Psoas muscle (tissue), 7 donors: ENCODE measurements at regions not wholly inside any gene's neighbourhood (a gene's known extent, or its start where the extent isn't known, plus 50 kb on each side); places are given as distances from the start of the nearest gene placed in this dataset.
"Not testable (repeated sequence)": the region's sequence is repeated elsewhere in the genome, so short reads cannot be mapped to it uniquely, and the experiment has no call there.

ENCODE experiments used
- ATAC-seq, 4 donors: fragments of 200-7000 bp; cut with Tn5 transposase; one replicate each; pipeline ENCODE4 v1.9.1; 2020; ENCODE audit warnings: moderate library complexity in 3 of 4, mild to moderate bottlenecking in 2 of 4
- DNase-seq, 2 donors: peaks; one replicate each; pipeline ENCODE4 v3.0.0-alpha.2; 2020
- H3K27ac ChIP-seq: fragments of 200-600 bp; one replicate; pipeline ENCODE4 v1.8.0; 2022
- H3K27me3 ChIP-seq, 3 donors: fragments of 200-600 bp in 1 of 3; one replicate each; pipeline versions ENCODE4 v1.6.1 to v1.8.0; 2013 to 2022; ENCODE audit warnings: low read length in 2 of 3, mild to moderate bottlenecking in 2 of 3, moderate library complexity in 1 of 3; ENCODE audit not compliant: insufficient read depth in 3 of 3
- H3K36me3 ChIP-seq, 2 donors: fragments of 200-600 bp in 1 of 2; one replicate each; pipeline versions ENCODE4 v1.6.1 to v1.8.0; 2013 to 2022; ENCODE audit warnings: low read depth in 1 of 2, mild to moderate bottlenecking in 1 of 2, moderate library complexity in 1 of 2; ENCODE audit not compliant: insufficient read depth in 1 of 2
- H3K4me1 ChIP-seq: fragments of 200-600 bp; one replicate; pipeline ENCODE4 v1.8.0; 2022
- H3K4me3 ChIP-seq: fragments of 200-600 bp; one replicate; pipeline ENCODE4 v1.8.0; 2022; ENCODE audit warnings: mild to moderate bottlenecking
- H3K9me3 ChIP-seq: fragments of 200-600 bp; one replicate; pipeline ENCODE4 v1.8.0; 2022
- CTCF ChIP-seq: fragments of 200-600 bp; IDR thresholded peaks from one replicate; pipeline ENCODE4 v1.8.0; 2022; ENCODE audit warnings: antibody characterized with exemption
- WGBS, 3 donors: extraction: QIAGEN DNeasy Blood & Tissue Kit; methylation state at CpG; one replicate each; pipeline versions ENCODE4 v1.1.6 to v1.1.7; 2013; 5-methylcytosine and 5-hydroxymethylcytosine counted together
- intact Hi-C, 2 donors: fragments of 100-400 bp; cut with DNase I; formaldehyde crosslinking; loops; one replicate each; pipeline versions ENCODE4 v1.11.0 to v1.14.2; 2022
- donor health status: healthy with polysubstance abuse.
- donor health status: DM: no; HTN: no; CAD: no; lungs with moderate emphysema.
- donor health status: Bipolar disorder and iron deficiency.
- donor health status: healthy.
- donor health status: DM: yes; HTN: yes; CAD: no.
- donor health status: DM: no; HTN: no; CAD: no.
- donor health status: DM: yes; HTN: yes; CAD: no.

- Histone ChIP-seq H3K27me3 (no peaks in the 10 kb centered on the region), H3K36me3 (no peaks in the 10 kb centered on the region), H3K9me3 (no peaks in the 10 kb centered on the region), H3K4me1 (no peaks in the 10 kb centered on the region), H3K27ac (no peak overlapping the region), H3K4me3 (no peak overlapping the region)
- 63 to 72% (median 65%) methylated on average over 5 of the region's 5 CpGs for WGBS, 3 donors
- ATAC-seq (no peak), DNase-seq (no peak)
- no peak for TF ChIP-seq CTCF
- intact Hi-C loops, result no loop called here
These were observed 342.3 kb upstream of the SGO1 start for GRCh38 chr3:20528180-20528770.

GRCh38 chr3:20527368-20527767 is 341.4 kb upstream of the SGO1 start:
- Histone ChIP-seq H3K36me3 (no peaks in the 10 kb centered on the region), H3K9me3 (no peaks in the 10 kb centered on the region), H3K27me3 (no peaks in the 10 kb centered on the region), H3K4me1 (no peaks in the 10 kb centered on the region), H3K4me3 (no peak overlapping the region), H3K27ac (no peak overlapping the region)
- TF ChIP-seq CTCF, result no peak
- 87 to 92% (median 89%) methylated on average over 1 of the region's 1 CpG for WGBS, 3 donors
- DNase-seq, result no peak
- ATAC-seq, result no peak
- intact Hi-C loops, result no loop called here

- H3K9me3 ChIP-seq, result no peaks in the 10 kb centered on the region
- TF ChIP-seq CTCF, result no peak
- H3K4me3 ChIP-seq, result no peak overlapping the region
- no peak overlapping the region for H3K27ac ChIP-seq
- no peak for DNase-seq
- intact Hi-C loops, result no loop called here
- ATAC-seq, result no peak
- H3K27me3 ChIP-seq, result no peaks in the 10 kb centered on the region
- no peaks in the 10 kb centered on the region for H3K4me1 ChIP-seq
- H3K36me3 ChIP-seq, result no peaks in the 10 kb centered on the region
These were observed 338.3 kb upstream of the SGO1 start for GRCh38 chr3:20524328-20524727.

- intact Hi-C loops, result no loop called here
- no peak overlapping the region for H3K4me3 ChIP-seq
These were observed 337.3 kb upstream of the SGO1 start for GRCh38 chr3:20523293-20523692.

GRCh38 chr3:20517316-20517715 is 331.3 kb upstream of the SGO1 start:
- intact Hi-C loops, result loop anchor here (10.0 kb wide), 2 partner anchors 227 to 1377 kb away; no protein-coding TSS in a partner anchor
- 82 to 93% (median 85%) methylated on average over 10 of the region's 10 CpGs for WGBS, 3 donors

More at GRCh38 chr3:20523293-20523692, 337.3 kb upstream of the SGO1 start:
- H3K4me1 ChIP-seq, result no peaks in the 10 kb centered on the region
- H3K27ac ChIP-seq, result no peak overlapping the region
- ATAC-seq, result no peak
- TF ChIP-seq CTCF, result no peak
- no peak for DNase-seq
- no peaks in the 10 kb centered on the region for H3K36me3 ChIP-seq
- no peaks in the 10 kb centered on the region for H3K9me3 ChIP-seq
- H3K27me3 ChIP-seq, result no peaks in the 10 kb centered on the region

More at GRCh38 chr3:20517316-20517715, 331.3 kb upstream of the SGO1 start:
- not testable (repeated sequence) for H3K9me3 ChIP-seq, ATAC-seq, H3K4me3 ChIP-seq, DNase-seq, H3K27me3 ChIP-seq, H3K27ac ChIP-seq, H3K4me1 ChIP-seq, H3K36me3 ChIP-seq
